GM18861 (cell line): ENCODE measurements at regions not wholly inside any gene's neighbourhood (a gene's known extent, or its start where the extent isn't known, plus 50 kb on each side); places are given as distances from the start of the nearest gene placed in this dataset.
"Not testable (repeated sequence)": the region's sequence is repeated elsewhere in the genome, so short reads cannot be mapped to it uniquely, and the experiment has no call there.

Experiments used
- ATAC-seq: cut with Tn5 transposase; IDR thresholded peaks from one replicate; pipeline ENCODE4 v1.9.1; 2021; ENCODE audit not compliant: unreplicated experiment

- ATAC-seq, result no peak
These were observed 276.4 kb upstream of the COBL start for GRCh38 chr7:51592842-51593599.

- ATAC-seq, result no peak
These were observed 274.6 kb upstream of the COBL start for GRCh38 chr7:51591223-51591622.

GRCh38 chr7:51590746-51591145, 274.1 kb upstream of the COBL start:
- no peak for ATAC-seq

GRCh38 chr7:51589111-51589510, 272.5 kb upstream of the COBL start:
- no peak for ATAC-seq

- ATAC-seq, result no peak
These were observed 271.0 kb upstream of the COBL start for GRCh38 chr7:51587604-51588003.

- no peak for ATAC-seq
These were observed 260.8 kb upstream of the COBL start for GRCh38 chr7:51577390-51577789.

GRCh38 chr7:51569581-51569980, 253.0 kb upstream of the COBL start:
- ATAC-seq, result no peak

- ATAC-seq, result no peak
These were observed 252.6 kb upstream of the COBL start for GRCh38 chr7:51569176-51569575.

- ATAC-seq, result no peak
These were observed 234.5 kb upstream of the COBL start for GRCh38 chr7:51551070-51551469.

GRCh38 chr7:51545131-51545530, 228.5 kb upstream of the COBL start:
- no peak for ATAC-seq

GRCh38 chr7:51543801-51544553, 227.4 kb upstream of the COBL start:
- ATAC-seq, result no peak

GRCh38 chr7:51540906-51541305, 224.3 kb upstream of the COBL start:
- ATAC-seq, result not testable (repeated sequence)

- ATAC-seq, result no peak
These were observed 223.2 kb upstream of the COBL start for GRCh38 chr7:51539840-51540239.

GRCh38 chr7:51528172-51528571, 211.6 kb upstream of the COBL start:
- ATAC-seq, result no peak

GRCh38 chr7:51521694-51522312, 205.2 kb upstream of the COBL start:
- no peak for ATAC-seq

GRCh38 chr7:51521054-51521453, 204.4 kb upstream of the COBL start:
- ATAC-seq, result no peak

- ATAC-seq, result no peak
These were observed 202.0 kb upstream of the COBL start for GRCh38 chr7:51518646-51519045.

GRCh38 chr7:51517187-51517586, 200.6 kb upstream of the COBL start:
- no peak for ATAC-seq

GRCh38 chr7:51501620-51502019, 185.0 kb upstream of the COBL start:
- no peak for ATAC-seq

- no peak for ATAC-seq
These were observed 166.4 kb upstream of the COBL start for GRCh38 chr7:51482976-51483375.

GRCh38 chr7:51481421-51481820, 164.8 kb upstream of the COBL start:
- no peak for ATAC-seq

- no peak for ATAC-seq
These were observed 161.2 kb upstream of the COBL start for GRCh38 chr7:51477819-51478218.
